Endothelial cell of umbilical vein (primary cell): ENCODE measurements at regions not wholly inside any gene's neighbourhood (a gene's known extent, or its start where the extent isn't known, plus 50 kb on each side); places are given as distances from the start of the nearest gene placed in this dataset.

Experiments used
- BruUV-seq: library from RNA; stranded (reverse); fragments of 400-500 nt; replicated peaks from 2 replicates; lab custom pipeline; 2021; lab: Mats Ljungman, UMichigan
- CTCF ChIA-PET: fragments of 300-600, 350-600 bp; sonication (Branson Sonifier 250); formaldehyde crosslinking; loops from one replicate; lab custom pipeline; 2021; ENCODE audit warnings: antibody characterized with exemption, inconsistent platforms; lab: Charles Lee
- POLR2A ChIA-PET: fragments of 300-600, 350-600 bp; sonication (Branson Sonifier 250); formaldehyde crosslinking; loops from one replicate; lab custom pipeline; 2021; ENCODE audit warnings: antibody characterized with exemption, inconsistent platforms; lab: Charles Lee
- DNase-seq: peaks from one replicate; pipeline ENCODE4 v3.0.0-alpha.2; 2011; ENCODE audit warnings: low read depth, low spot score
- FAIRE-seq: peaks from 2 replicates; lab custom pipeline; 2011; peaks lifted over from hg19 to GRCh38; lab: Jason Lieb, UNC
- H2AFZ ChIP-seq: 2 replicates; pipeline ENCODE4 v1.6.0; 2012; ENCODE audit warnings: low read depth, low read length, control low read depth, inconsistent platforms
- H3K27ac ChIP-seq: 2 replicates; pipeline ENCODE4 v1.5.1; 2011; ENCODE audit warnings: low read depth, mild to moderate bottlenecking, control low read depth, low read length, moderate library complexity; ENCODE audit not compliant: insufficient read depth
- H3K27me3 ChIP-seq, 2 experiments: 2 replicates each; pipeline versions ENCODE4 v1.6.0 to v1.6.1; 2011; ENCODE audit warnings: low read length in 2 of 2, mixed read lengths in 1 of 2; ENCODE audit not compliant: control insufficient read depth in 2 of 2, insufficient read depth in 2 of 2
- H3K36me3 ChIP-seq, 2 experiments: 2 replicates in 1 of 2; 3 replicates in 1 of 2; pipeline ENCODE4 v1.5.1; 2011; ENCODE audit warnings: low read length in 2 of 2, mild to moderate bottlenecking in 1 of 2, moderate library complexity in 1 of 2; ENCODE audit not compliant: control insufficient read depth in 2 of 2, insufficient read depth in 2 of 2; ENCODE audit errors: extremely low read depth in 1 of 2
- H3K4me1 ChIP-seq: 3 replicates; pipeline ENCODE4 v1.5.1; 2011; ENCODE audit warnings: mild to moderate bottlenecking, low read length; ENCODE audit not compliant: control insufficient read depth, insufficient read depth; ENCODE audit errors: extremely low read depth
- H3K4me2 ChIP-seq: 2 replicates; pipeline ENCODE4 v1.6.1; 2011; ENCODE audit warnings: low read length, control low read depth, mixed read lengths; ENCODE audit not compliant: insufficient read depth
- H3K4me3 ChIP-seq, 3 experiments: fragments of 200-600 bp in 1 of 3; sonication (generic), shearing (Covaris generic) in 1 of 3; replicated peaks in 1 of 3; 2 replicates each; pipeline ENCODE4 v1.5.1; 2011 to 2016; ENCODE audit warnings: control low read depth in 3 of 3, low read length in 3 of 3, mild to moderate bottlenecking in 2 of 3, inconsistent platforms in 1 of 3, low read depth in 1 of 3, moderate library complexity in 1 of 3; ENCODE audit not compliant: insufficient read depth in 1 of 3
- H3K79me2 ChIP-seq: 2 replicates; pipeline ENCODE4 v1.6.0; 2012; ENCODE audit warnings: low read length, inconsistent platforms; ENCODE audit not compliant: control insufficient read depth, insufficient read depth
- H3K9ac ChIP-seq: replicated peaks from 2 replicates; pipeline ENCODE3; 2011; ENCODE audit warnings: low read length, control low read depth; ENCODE audit not compliant: insufficient read depth; ENCODE audit errors: extremely low read depth
- H3K9me1 ChIP-seq: replicated peaks from 3 replicates; pipeline ENCODE4 v1.6.0; 2011; ENCODE audit warnings: mild to moderate bottlenecking, low read length; ENCODE audit not compliant: control insufficient read depth, insufficient read depth; ENCODE audit errors: extremely low read depth
- H3K9me3 ChIP-seq: replicated peaks from 2 replicates; pipeline ENCODE4 v1.5.1; 2012; ENCODE audit warnings: low read length, inconsistent platforms; ENCODE audit not compliant: control insufficient read depth, insufficient read depth
- H4K20me1 ChIP-seq: replicated peaks from 2 replicates; pipeline ENCODE3; 2011; ENCODE audit warnings: mild to moderate bottlenecking, low read length; ENCODE audit not compliant: control insufficient read depth, insufficient read depth; ENCODE audit errors: extremely low read depth
- CTCF ChIP-seq, 2 donors: IDR thresholded peaks; 1 replicate in 1 of 2; 2 replicates in 1 of 2; pipeline ENCODE4 v1.5.1; 2011; ENCODE audit warnings: low read length in 2 of 2, mild to moderate bottlenecking in 2 of 2, moderate library complexity in 2 of 2, control low read depth in 1 of 2, inconsistent platforms in 1 of 2, low read depth in 1 of 2; ENCODE audit not compliant: insufficient read depth in 1 of 2; ENCODE audit errors: extremely low read depth in 1 of 2
- EZH2 ChIP-seq: IDR thresholded peaks from 2 replicates; pipeline ENCODE4 v1.6.1; 2012; ENCODE audit warnings: borderline replicate concordance, low read depth, mild to moderate bottlenecking, moderate library complexity, low read length, inconsistent platforms; ENCODE audit not compliant: severe bottlenecking
- FOS ChIP-seq: IDR thresholded peaks from 2 replicates; pipeline ENCODE4 v1.6.1; 2011; ENCODE audit warnings: mild to moderate bottlenecking, low read length, moderate library complexity, borderline replicate concordance; ENCODE audit not compliant: insufficient read depth
- GATA2 ChIP-seq: IDR thresholded peaks from 2 replicates; pipeline ENCODE4 v1.7.0; 2011; ENCODE audit warnings: low read depth, mild to moderate bottlenecking, moderate library complexity, mixed read lengths, low read length; ENCODE audit not compliant: insufficient read length, insufficient read depth
- JUN ChIP-seq: IDR thresholded peaks from 2 replicates; pipeline ENCODE4 v1.6.1; 2011; ENCODE audit warnings: borderline replicate concordance, low read depth; ENCODE audit not compliant: insufficient read length, insufficient read depth
- MAX ChIP-seq: IDR thresholded peaks from 2 replicates; pipeline ENCODE4 v1.6.1; 2011; ENCODE audit not compliant: insufficient read depth, insufficient read length
- MYC ChIP-seq: IDR thresholded peaks from one replicate; pipeline ENCODE4 v1.6.1; 2011; ENCODE audit warnings: mild to moderate bottlenecking, low read depth, low read length
- POLR2A ChIP-seq: IDR thresholded peaks from 2 replicates; pipeline ENCODE4 v1.6.1; 2012; ENCODE audit warnings: low read depth, mild to moderate bottlenecking, control low read depth, low read length
- POLR2AphosphoS5 ChIP-seq: IDR thresholded peaks from 2 replicates; pipeline ENCODE4 v1.6.1; 2012; ENCODE audit warnings: low read depth, mild to moderate bottlenecking, control low read depth, low read length, moderate library complexity; ENCODE audit not compliant: insufficient read depth
- dilution Hi-C: fragments of 300-500 bp; cut with MboI; formaldehyde crosslinking; loops from one replicate; pipeline ENCODE4 v1.15.0; 2019; ENCODE audit warnings: low sequenced_read_pairs; ENCODE audit not compliant: extremely low pct_ligation_motif_present
- intact Hi-C: fragments of 100-400 bp; cut with micrococcal nuclease; formaldehyde crosslinking; loops from one replicate; pipeline ENCODE4 v1.10.0; 2022

DNA sequence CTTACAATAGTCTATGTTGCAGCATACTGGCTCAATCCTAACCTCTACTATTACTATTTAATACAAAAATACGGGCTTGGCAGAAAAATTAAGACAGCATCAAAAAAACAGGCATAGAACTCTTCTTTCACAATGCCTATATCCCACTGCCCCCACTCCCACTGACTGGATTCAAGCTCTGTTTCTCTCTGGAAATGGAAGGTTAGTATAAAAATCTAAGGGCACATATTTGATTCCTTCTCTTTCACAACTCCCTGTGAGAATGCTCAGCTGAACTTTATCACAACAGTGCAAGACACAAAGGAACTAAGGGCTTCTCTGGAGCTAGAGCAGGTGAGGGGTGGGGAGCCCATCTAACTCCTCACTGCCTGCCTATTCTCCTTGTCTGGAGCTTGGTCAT lies 258.4 kb upstream of the FAM83B start:
- no peaks in the 10 kb centered on the region for H3K27me3 ChIP-seq
- no peak overlapping the region for H2AFZ ChIP-seq
- H3K9me3 ChIP-seq: no peaks in the 10 kb centered on the region
- no peaks in the 10 kb centered on the region for H3K79me2 ChIP-seq
- no peak overlapping the region for H3K27ac ChIP-seq
- FAIRE-seq (no peak), DNase-seq (no peak)
- no peaks in the 10 kb centered on the region for H3K9me1 ChIP-seq
- dilution Hi-C loops: no loop called here
- H3K4me3 ChIP-seq: no peak overlapping the region
- BruUV-seq: no TSS peak
- CTCF ChIA-PET: interaction anchor here (0.6 to 2.6 kb wide), 2 partner anchors 11 to 654 kb away, joined by 4 to 11 read pairs; no protein-coding TSS in a partner anchor
- H3K4me2 ChIP-seq: no peak overlapping the region
- no peaks in the 10 kb centered on the region for H3K4me1 ChIP-seq
- intact Hi-C loops: no loop called here
- POLR2A ChIA-PET: no interaction called here
- no peak overlapping the region for H3K9ac ChIP-seq
- no peaks in the 10 kb centered on the region for H3K36me3 ChIP-seq
- TF ChIP-seq MAX: no peak
- no peaks in the 10 kb centered on the region for H4K20me1 ChIP-seq

GRCh38 chr6:54595844-54596243 lies 250.7 kb upstream of the FAM83B start:
- no peak for FAIRE-seq
- no peak overlapping the region for H2AFZ ChIP-seq
- no peaks in the 10 kb centered on the region for H3K9me3 ChIP-seq
- H3K79me2 ChIP-seq: no peaks in the 10 kb centered on the region
- H3K9me1 ChIP-seq: no peaks in the 10 kb centered on the region
- H3K4me2 ChIP-seq: no peak overlapping the region
- no peaks in the 10 kb centered on the region for H3K27me3 ChIP-seq
- BruUV-seq: no TSS peak
- ChIA-PET CTCF (no interaction called here), POLR2A (no interaction called here)
- no peak overlapping the region for H3K4me3 ChIP-seq
- no peaks in the 10 kb centered on the region for H3K36me3 ChIP-seq
- no peak overlapping the region for H3K9ac ChIP-seq
- dilution Hi-C loops: no loop called here
- H4K20me1 ChIP-seq: no peaks in the 10 kb centered on the region
- intact Hi-C loops: no loop called here
- TF ChIP-seq MAX (no peak), FOS (no peak), EZH2 (no peak), CTCF (IDR thresholded peaks at IDR 0.05; ENCODE audit: extremely low read depth in 1 of 2, insufficient read depth in 1 of 2, low read depth in 1 of 2, low read length in 2 of 2) (no peak), POLR2AphosphoS5 (no peak), GATA2 (no peak), MYC (no peak), POLR2A (no peak), JUN (no peak)
- no peak overlapping the region for H3K27ac ChIP-seq
- DNase-seq: no peak
- H3K4me1 ChIP-seq: no peaks in the 10 kb centered on the region
